Endodermal cell (in vitro differentiated cells): ENCODE measurements at regions not wholly inside any gene's neighbourhood (a gene's known extent, or its start where the extent isn't known, plus 50 kb on each side); places are given as distances from the start of the nearest gene placed in this dataset.

ENCODE experiments used
- DNase-seq: peaks from one replicate; pipeline ENCODE4 v3.0.0-alpha.2; 2017
- H3K27ac ChIP-seq: 2 replicates; pipeline ENCODE4 v1.5.1; 2013; ENCODE audit warnings: mild to moderate bottlenecking, low read depth, low read length, moderate library complexity
- H3K27me3 ChIP-seq: 2 replicates; pipeline ENCODE4 v1.6.1; 2013; ENCODE audit warnings: mild to moderate bottlenecking, low read length, moderate library complexity; ENCODE audit not compliant: insufficient read depth, control insufficient read depth, poor library complexity, severe bottlenecking
- H3K36me3 ChIP-seq: 2 replicates; pipeline ENCODE4 v1.7.0; 2013; ENCODE audit warnings: mild to moderate bottlenecking, low read length, moderate library complexity; ENCODE audit not compliant: control insufficient read depth, insufficient read depth
- H3K4me1 ChIP-seq: one replicate; pipeline ENCODE4 v1.7.0; 2013; ENCODE audit warnings: low read length; ENCODE audit not compliant: control insufficient read depth, insufficient read depth
- H3K4me3 ChIP-seq: 2 replicates; pipeline ENCODE4 v1.5.1; 2013; ENCODE audit warnings: mild to moderate bottlenecking, low read length, moderate library complexity
- H3K9ac ChIP-seq: 2 replicates; pipeline ENCODE4 v1.6.1; 2013; ENCODE audit warnings: mild to moderate bottlenecking, low read length, moderate library complexity; ENCODE audit not compliant: poor library complexity, severe bottlenecking; ENCODE audit errors: extremely low read depth
- H3K9me3 ChIP-seq: 2 replicates; pipeline ENCODE4 v1.6.1; 2013; ENCODE audit warnings: mild to moderate bottlenecking, low read length, moderate library complexity; ENCODE audit not compliant: control insufficient read depth
- H3K27ac Mint-ChIP-seq: 2 replicates; pipeline ENCODE4 v1.8.0; 2020; ENCODE audit warnings: mixed read lengths
- H3K27me3 Mint-ChIP-seq: 2 replicates; pipeline ENCODE4 v1.8.0; 2021; ENCODE audit warnings: mild to moderate bottlenecking, mixed read lengths; ENCODE audit not compliant: insufficient read depth
- H3K36me3 Mint-ChIP-seq: 2 replicates; pipeline ENCODE4 v1.8.0; 2020; ENCODE audit warnings: low read depth, mixed read lengths
- H3K4me1 Mint-ChIP-seq: 2 replicates; pipeline ENCODE4 v1.8.0; 2020; ENCODE audit warnings: mixed read lengths
- H3K4me3 Mint-ChIP-seq: 2 replicates; pipeline ENCODE4 v1.8.0; 2020; ENCODE audit warnings: mild to moderate bottlenecking, moderate library complexity, mixed read lengths
- H3K9me3 Mint-ChIP-seq: 2 replicates; pipeline ENCODE4 v1.8.0; 2020; ENCODE audit warnings: mild to moderate bottlenecking, mixed read lengths
- CTCF ChIP-seq: fragments of 200-600 bp; sonication (generic); conservative IDR thresholded peaks from 2 replicates; pipeline ENCODE4 v1.5.0; 2021; ENCODE audit warnings: antibody characterized with exemption, mild to moderate bottlenecking
- WGBS, 2 experiments: methylation state at CpG; one replicate each; pipeline versions ENCODE4 v1.1.5 to v1.1.7; 2013; ENCODE audit warnings: missing lambda C conversion rate in 2 of 2, mixed read lengths in 1 of 2; ENCODE audit not compliant: insufficient coverage in 1 of 2, insufficient read length in 1 of 2; 5-methylcytosine and 5-hydroxymethylcytosine counted together

- Histone ChIP-seq H3K9ac (no peak overlapping the region), H3K27me3 (peaks cover 20% of the 10 kb centered on the region), H3K4me3 (no peak overlapping the region), H3K4me1 (no peaks in the 10 kb centered on the region), H3K9me3 (peaks cover 34% of the 10 kb centered on the region), H3K27ac (no peak overlapping the region), H3K36me3 (no peaks in the 10 kb centered on the region)
- H3K36me3 Mint-ChIP-seq = no peaks in the 10 kb centered on the region
- no peak overlapping the region for H3K4me3 Mint-ChIP-seq
- H3K4me1 Mint-ChIP-seq = no peaks in the 10 kb centered on the region
- peaks cover 19% of the 10 kb centered on the region for H3K9me3 Mint-ChIP-seq
- TF ChIP-seq CTCF = no peak
- H3K27ac Mint-ChIP-seq = no peak overlapping the region
- WGBS, 2 experiments = 97% methylated on average over 2 of the region's 2 CpGs; no CpG with 5 or more reads in 1 of the 2 experiments
- no peak for DNase-seq
- peaks cover 48% of the 10 kb centered on the region for H3K27me3 Mint-ChIP-seq
Observed at GRCh38 chr6:14266266-14266665, 148.7 kb downstream of the CD83 start.

- WGBS, 2 experiments = 94 to 96% methylated on average over 5 to 8 of the region's 9 CpGs
- H3K9ac ChIP-seq = no peak overlapping the region
- no peak for DNase-seq
- TF ChIP-seq CTCF = no peak
- Mint-ChIP-seq H3K27me3 (peaks cover 58% of the 10 kb centered on the region), H3K4me3 (no peak overlapping the region), H3K9me3 (peaks cover 26% of the 10 kb centered on the region), H3K4me1 (peaks cover 1% of the 10 kb centered on the region), H3K27ac (no peak overlapping the region), H3K36me3 (no peaks in the 10 kb centered on the region)
- peaks cover 42% of the 10 kb centered on the region for H3K9me3 ChIP-seq
- no peak overlapping the region for H3K4me3 ChIP-seq
- no peaks in the 10 kb centered on the region for H3K36me3 ChIP-seq
- H3K4me1 ChIP-seq = no peaks in the 10 kb centered on the region
- no peak overlapping the region for H3K27ac ChIP-seq
- peaks cover 20% of the 10 kb centered on the region for H3K27me3 ChIP-seq
Observed at GRCh38 chr6:14267885-14268660, 150.5 kb downstream of the CD83 start.

- peaks cover 15% of the 10 kb centered on the region for H3K9me3 Mint-ChIP-seq
- Histone ChIP-seq H3K9ac (no peak overlapping the region), H3K4me1 (no peaks in the 10 kb centered on the region), H3K27me3 (peaks cover 20% of the 10 kb centered on the region), H3K9me3 (peaks cover 32% of the 10 kb centered on the region), H3K4me3 (no peak overlapping the region), H3K36me3 (no peaks in the 10 kb centered on the region), H3K27ac (no peak overlapping the region)
- peaks cover 10% of the 10 kb centered on the region for H3K4me1 Mint-ChIP-seq
- 69 to 83% methylated on average over 2 of the region's 2 CpGs for WGBS, 2 experiments
- TF ChIP-seq CTCF = no peak
- no peak for DNase-seq
- no peak overlapping the region for H3K27ac Mint-ChIP-seq
- H3K27me3 Mint-ChIP-seq = peaks cover 71% of the 10 kb centered on the region
- H3K36me3 Mint-ChIP-seq = no peaks in the 10 kb centered on the region
- no peak overlapping the region for H3K4me3 Mint-ChIP-seq
Observed at GRCh38 chr6:14269436-14269835, 151.9 kb downstream of the CD83 start.
